ENCODE measurements at regions not wholly inside any gene's neighbourhood (a gene's known extent, or its start where the extent isn't known, plus 50 kb on each side); places are given as distances from the start of the nearest gene placed in this dataset.

DNA sequence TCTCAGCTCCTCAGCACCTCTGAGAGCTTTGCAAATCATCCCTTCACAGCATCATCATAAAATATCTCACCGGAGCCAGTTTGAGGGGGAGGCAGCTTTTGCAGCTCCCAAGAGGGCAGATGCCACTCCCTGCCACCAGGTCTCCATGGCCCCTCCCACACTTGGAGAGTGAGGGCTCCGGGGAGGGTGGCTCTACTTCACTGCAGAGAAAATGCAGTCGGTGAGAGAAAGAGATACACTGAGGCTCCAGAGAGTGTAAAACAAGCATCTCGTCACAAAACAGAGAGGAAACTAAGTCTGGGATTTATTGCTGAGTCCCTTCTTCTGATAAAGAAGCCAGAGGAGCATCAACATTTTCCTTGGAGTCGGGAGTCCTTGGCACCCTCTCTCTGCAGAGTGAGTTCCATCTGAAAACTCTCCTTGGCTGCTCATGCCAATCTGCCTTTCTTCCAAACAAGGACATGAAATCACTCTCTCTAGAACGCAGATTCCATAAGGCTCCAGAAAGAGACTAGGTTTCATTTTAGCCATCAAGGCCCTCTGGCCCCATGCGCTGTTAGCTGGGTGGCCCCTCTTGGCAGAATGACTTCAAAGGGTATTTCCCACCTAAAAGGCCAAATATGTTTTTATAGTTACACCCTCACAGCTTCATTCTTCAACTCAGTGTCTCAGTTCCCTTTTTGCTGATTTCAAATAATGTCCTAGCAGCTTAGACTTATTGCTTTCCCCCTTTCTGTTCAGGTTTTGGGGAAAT is 70.6 kb upstream of the F13A1 start:
- Histone ChIP-seq H3K27me3 (no peaks in the 10 kb centered on the region), H3K4me3 (no peak overlapping the region), H3K27ac (no peak overlapping the region), H3K36me3 (no peaks in the 10 kb centered on the region), H3K4me1 (no peaks in the 10 kb centered on the region), H3K9me3 (no peaks in the 10 kb centered on the region)
- no peak for TF ChIP-seq POLR2A (IDR thresholded peaks at IDR 0.05)
- TF ChIP-seq, protein P1, sequence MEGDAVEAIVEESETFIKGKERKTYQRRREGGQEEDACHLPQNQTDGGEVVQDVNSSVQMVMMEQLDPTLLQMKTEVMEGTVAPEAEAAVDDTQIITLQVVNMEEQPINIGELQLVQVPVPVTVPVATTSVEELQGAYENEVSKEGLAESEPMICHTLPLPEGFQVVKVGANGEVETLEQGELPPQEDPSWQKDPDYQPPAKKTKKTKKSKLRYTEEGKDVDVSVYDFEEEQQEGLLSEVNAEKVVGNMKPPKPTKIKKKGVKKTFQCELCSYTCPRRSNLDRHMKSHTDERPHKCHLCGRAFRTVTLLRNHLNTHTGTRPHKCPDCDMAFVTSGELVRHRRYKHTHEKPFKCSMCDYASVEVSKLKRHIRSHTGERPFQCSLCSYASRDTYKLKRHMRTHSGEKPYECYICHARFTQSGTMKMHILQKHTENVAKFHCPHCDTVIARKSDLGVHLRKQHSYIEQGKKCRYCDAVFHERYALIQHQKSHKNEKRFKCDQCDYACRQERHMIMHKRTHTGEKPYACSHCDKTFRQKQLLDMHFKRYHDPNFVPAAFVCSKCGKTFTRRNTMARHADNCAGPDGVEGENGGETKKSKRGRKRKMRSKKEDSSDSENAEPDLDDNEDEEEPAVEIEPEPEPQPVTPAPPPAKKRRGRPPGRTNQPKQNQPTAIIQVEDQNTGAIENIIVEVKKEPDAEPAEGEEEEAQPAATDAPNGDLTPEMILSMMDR (IDR thresholded peaks at IDR 0.05), result no peak
- no peak for DNase-seq
- intact Hi-C loops (cut with DNase I; ENCODE audit: low total_unique reads), result no loop called here

GRCh38 chr6:6392214-6393068 is 72.0 kb upstream of the F13A1 start:
- DNase-seq, result no peak
- Histone ChIP-seq H3K4me3 (no peak overlapping the region), H3K4me1 (no peaks in the 10 kb centered on the region), H3K27me3 (no peaks in the 10 kb centered on the region), H3K36me3 (no peaks in the 10 kb centered on the region), H3K9me3 (no peaks in the 10 kb centered on the region), H3K27ac (no peak overlapping the region)
- intact Hi-C loops (cut with DNase I; ENCODE audit: low total_unique reads), result no loop called here
- no peak for TF ChIP-seq POLR2A (IDR thresholded peaks at IDR 0.05)
- TF ChIP-seq, protein P1 (IDR thresholded peaks at IDR 0.05), result no peak

- no peak for DNase-seq
Observed at GRCh38 chr6:6393069-6393529, 72.6 kb upstream of the F13A1 start.

GRCh38 chr6:6395581-6396197 is 75.2 kb upstream of the F13A1 start:
- H3K4me1 ChIP-seq, result no peaks in the 10 kb centered on the region
- no peaks in the 10 kb centered on the region for H3K9me3 ChIP-seq
- H3K27ac ChIP-seq, result no peak overlapping the region
- TF ChIP-seq, protein P1 (IDR thresholded peaks at IDR 0.05), result no peak
- no peak for TF ChIP-seq POLR2A (IDR thresholded peaks at IDR 0.05)
- no peaks in the 10 kb centered on the region for H3K27me3 ChIP-seq
- intact Hi-C loops (cut with DNase I; ENCODE audit: low total_unique reads), result no loop called here
- no peak overlapping the region for H3K4me3 ChIP-seq
- no peak for DNase-seq
- H3K36me3 ChIP-seq, result no peaks in the 10 kb centered on the region

More at GRCh38 chr6:6393069-6393529, 72.6 kb upstream of the F13A1 start:
- Histone ChIP-seq H3K27ac (no peak overlapping the region), H3K9me3 (no peaks in the 10 kb centered on the region), H3K36me3 (no peaks in the 10 kb centered on the region), H3K4me3 (no peak overlapping the region), H3K27me3 (no peaks in the 10 kb centered on the region), H3K4me1 (no peaks in the 10 kb centered on the region)
- TF ChIP-seq, protein P1 (IDR thresholded peaks at IDR 0.05), result no peak
- TF ChIP-seq POLR2A (IDR thresholded peaks at IDR 0.05), result no peak
- intact Hi-C loops (cut with DNase I; ENCODE audit: low total_unique reads), result no loop called here
